ENCODE measurements at regions not wholly inside any gene's neighbourhood (a gene's known extent, or its start where the extent isn't known, plus 50 kb on each side); places are given as distances from the start of the nearest gene placed in this dataset.

DNA sequence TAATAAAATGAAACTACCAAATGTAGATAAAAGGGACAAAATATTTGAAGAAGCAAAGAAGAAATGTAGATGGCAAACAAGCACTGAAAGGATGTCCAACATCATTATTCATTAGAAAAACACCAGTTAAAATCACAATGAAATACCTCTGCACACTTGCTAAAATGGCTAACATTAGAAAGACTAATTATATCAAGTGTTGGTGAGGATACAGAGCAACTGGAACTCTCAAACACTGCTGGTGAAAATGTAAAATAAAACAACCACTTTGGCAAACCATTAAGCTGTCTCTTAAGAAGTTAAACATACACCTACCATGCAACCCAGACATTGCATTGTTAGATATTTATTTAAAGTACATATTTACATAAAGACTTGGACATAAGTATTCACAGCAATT is 138.6 kb upstream of the FGGY start:
- H3K9me3 ChIP-seq: peaks cover 0 to 14% (median 8%) of the 10 kb centered on the region in 3 donors
- DNase-seq: no peak
- TF ChIP-seq CTCF (IDR thresholded peaks at IDR 0.05) (no peak), POLR2A (IDR thresholded peaks at IDR 0.05) (no peak)
- H3K27me3 ChIP-seq: no peaks in the 10 kb centered on the region
- intact Hi-C loops (cut with DNase I): no loop called here
- H3K4me1 ChIP-seq: peaks cover 0 to 15% (median 3%) of the 10 kb centered on the region in 3 donors
- H3K36me3 ChIP-seq: no peaks in the 10 kb centered on the region
- H3K27ac ChIP-seq: no peak overlapping the region
- H3K4me3 ChIP-seq: no peak overlapping the region

- Histone ChIP-seq H3K36me3 (no peaks in the 10 kb centered on the region), H3K27ac (no peak overlapping the region), H3K4me3 (no peak overlapping the region), H3K27me3 (no peaks in the 10 kb centered on the region), H3K9me3 (peaks cover 0 to 14% (median 8%) of the 10 kb centered on the region in 3 donors), H3K4me1 (peaks cover 0 to 21% (median 3%) of the 10 kb centered on the region in 3 donors)
- DNase-seq: no peak
- intact Hi-C loops (cut with DNase I): no loop called here
- TF ChIP-seq CTCF (IDR thresholded peaks at IDR 0.05): no peak
- no peak for TF ChIP-seq POLR2A (IDR thresholded peaks at IDR 0.05)
- WGBS, 2 donors: 67 to 71% methylated on average over 3 of the region's 3 CpGs
Observed at GRCh38 chr1:59159557-59160203, 137.2 kb upstream of the FGGY start.

DNA sequence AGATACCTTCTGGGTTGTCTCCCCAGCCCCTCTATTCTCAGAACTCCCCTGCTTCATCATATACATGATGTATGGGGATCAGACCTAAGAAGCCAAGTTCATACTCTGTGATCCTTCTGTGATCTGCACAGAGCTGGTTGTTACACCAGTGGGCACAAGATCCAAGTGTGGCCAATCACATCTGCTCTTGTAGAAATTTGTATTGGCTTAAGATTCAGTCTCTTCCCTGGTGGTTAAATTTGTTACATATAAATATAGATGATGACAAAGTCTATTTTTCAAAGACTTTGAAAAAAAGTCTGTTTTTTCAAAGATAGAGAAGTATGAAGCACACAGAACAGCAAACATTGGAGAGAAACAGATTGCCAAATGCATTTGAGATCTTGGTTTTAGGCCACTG is 135.8 kb upstream of the FGGY start:
- intact Hi-C loops (cut with DNase I): no loop called here
- Histone ChIP-seq H3K27me3 (no peaks in the 10 kb centered on the region), H3K9me3 (peaks cover 0 to 14% (median 8%) of the 10 kb centered on the region in 3 donors), H3K4me1 (peaks cover 0 to 18% (median 0%) of the 10 kb centered on the region in 3 donors), H3K4me3 (no peak overlapping the region), H3K27ac (no peak overlapping the region), H3K36me3 (no peaks in the 10 kb centered on the region)
- TF ChIP-seq POLR2A (IDR thresholded peaks at IDR 0.05) (no peak), CTCF (IDR thresholded peaks at IDR 0.05) (no peak)
- DNase-seq: no peak

GRCh38 chr1:59162665-59163064 is 134.2 kb upstream of the FGGY start:
- H3K4me3 ChIP-seq: no peak overlapping the region
- WGBS, 2 donors: 47% methylated on average over 1 of the region's 1 CpG

More at GRCh38 chr1:59162665-59163064, 134.2 kb upstream of the FGGY start:
- no peaks in the 10 kb centered on the region for H3K27me3 ChIP-seq
- no peak overlapping the region for H3K27ac ChIP-seq
- peaks cover 0 to 14% (median 8%) of the 10 kb centered on the region in 3 donors for H3K9me3 ChIP-seq
- intact Hi-C loops (cut with DNase I): no loop called here
- no peak for TF ChIP-seq CTCF (IDR thresholded peaks at IDR 0.05)
- TF ChIP-seq POLR2A (IDR thresholded peaks at IDR 0.05): no peak
- peaks cover 0 to 6% (median 0%) of the 10 kb centered on the region in 3 donors for H3K4me1 ChIP-seq
- DNase-seq: no peak
- H3K36me3 ChIP-seq: no peaks in the 10 kb centered on the region
